Smooth muscle cell (in vitro differentiated cells): ENCODE measurements at regions not wholly inside any gene's neighbourhood (a gene's known extent, or its start where the extent isn't known, plus 50 kb on each side); places are given as distances from the start of the nearest gene placed in this dataset.

Experiments used
- DNase-seq: peaks from one replicate; lab custom pipeline; 2025; ENCODE audit not compliant: unreplicated experiment; lab: John Stamatoyannopoulos, UW
- H2AFZ ChIP-seq: fragments of 200-600 bp; sonication (generic); 2 replicates; pipeline ENCODE4 v1.6.0; 2016; ENCODE audit warnings: antibody characterized with exemption, low read depth, mild to moderate bottlenecking
- H3F3A ChIP-seq: fragments of 200-600 bp; sonication (generic); 2 replicates; pipeline ENCODE4 v1.6.0; 2017; ENCODE audit warnings: antibody characterized with exemption, low read depth
- H3K27ac ChIP-seq: fragments of 200-600 bp; sonication (generic); 2 replicates; pipeline ENCODE4 v1.5.1; 2016; ENCODE audit warnings: low read depth, mild to moderate bottlenecking
- H3K27me3 ChIP-seq: fragments of 200-600 bp; sonication (generic); 2 replicates; pipeline ENCODE4 v1.6.1; 2016; ENCODE audit warnings: low read depth, mild to moderate bottlenecking
- H3K36me3 ChIP-seq: fragments of 200-600 bp; sonication (generic); 2 replicates; pipeline ENCODE4 v1.5.1; 2016; ENCODE audit warnings: low read depth
- H3K4me1 ChIP-seq: fragments of 200-600 bp; sonication (generic); 2 replicates; pipeline ENCODE4 v1.5.1; 2016; ENCODE audit warnings: low read depth
- H3K4me2 ChIP-seq: fragments of 200-600 bp; sonication (generic); 2 replicates; pipeline ENCODE4 v1.6.0; 2016; ENCODE audit warnings: mild to moderate bottlenecking
- H3K4me3 ChIP-seq: fragments of 200-600 bp; sonication (generic); 2 replicates; pipeline ENCODE4 v1.5.1; 2016; ENCODE audit warnings: mild to moderate bottlenecking
- H3K79me2 ChIP-seq: fragments of 200-600 bp; sonication (generic); 2 replicates; pipeline ENCODE4 v1.6.0; 2016; ENCODE audit warnings: low read depth, mild to moderate bottlenecking
- H3K9ac ChIP-seq: fragments of 200-600 bp; sonication (generic); 2 replicates; pipeline ENCODE4 v1.6.0; 2016; ENCODE audit warnings: low read depth
- H3K9me3 ChIP-seq: fragments of 200-600 bp; sonication (generic); replicated peaks from 2 replicates; pipeline ENCODE4 v1.5.1; 2016; ENCODE audit warnings: low read depth
- H4K20me1 ChIP-seq: fragments of 200-600 bp; sonication (generic); 2 replicates; pipeline ENCODE4 v1.6.0; 2016; ENCODE audit warnings: low read depth
- CTCF ChIP-seq: fragments of 200-600 bp; sonication (generic); IDR thresholded peaks from 2 replicates; pipeline ENCODE4 v1.5.1; 2017; ENCODE audit warnings: borderline replicate concordance, mild to moderate bottlenecking, antibody characterized with exemption; ENCODE audit not compliant: insufficient read depth, poor library complexity, severe bottlenecking
- WGBS: methylation state at CpG from one replicate; pipeline ENCODE4 v1.1.7; 2016; ENCODE audit warnings: low lambda C conversion rate; 5-methylcytosine and 5-hydroxymethylcytosine counted together

- Histone ChIP-seq H3K9me3 (no peaks in the 10 kb centered on the region), H3F3A (peaks cover 15% of the 10 kb centered on the region), H3K27me3 (no peaks in the 10 kb centered on the region), H4K20me1 (no peaks in the 10 kb centered on the region), H3K4me1 (peaks cover 7% of the 10 kb centered on the region), H3K4me3 (no peak overlapping the region), H3K79me2 (no peaks in the 10 kb centered on the region), H2AFZ (peak overlapping the region; percentile 74), H3K36me3 (no peaks in the 10 kb centered on the region), H3K27ac (peak overlapping the region; percentile 45), H3K4me2 (peak overlapping the region; percentile 74), H3K9ac (no peak overlapping the region)
- TF ChIP-seq CTCF, result no peak
- no peak for DNase-seq
- WGBS, result 53% methylated on average over 5 of the region's 5 CpGs
These were observed 404.5 kb upstream of the ADAMTS5 start for GRCh38 chr21:27371115-27371974.

GRCh38 chr21:27369978-27370571 lies 403.2 kb upstream of the ADAMTS5 start:
- peaks cover 23% of the 10 kb centered on the region for H3F3A ChIP-seq
- H2AFZ ChIP-seq, result no peak overlapping the region
- no peak overlapping the region for H3K9ac ChIP-seq
- H3K4me1 ChIP-seq, result peaks cover 14% of the 10 kb centered on the region
- H3K27me3 ChIP-seq, result no peaks in the 10 kb centered on the region
- 99% methylated on average over 3 of the region's 3 CpGs for WGBS
- no peak for TF ChIP-seq CTCF
- H3K4me2 ChIP-seq, result no peak overlapping the region
- no peaks in the 10 kb centered on the region for H3K79me2 ChIP-seq
- no peak for DNase-seq
- no peaks in the 10 kb centered on the region for H4K20me1 ChIP-seq
- H3K36me3 ChIP-seq, result no peaks in the 10 kb centered on the region
- no peaks in the 10 kb centered on the region for H3K9me3 ChIP-seq
- H3K4me3 ChIP-seq, result no peak overlapping the region
- no peak overlapping the region for H3K27ac ChIP-seq

- Histone ChIP-seq H3K79me2 (no peaks in the 10 kb centered on the region), H3K4me3 (no peak overlapping the region), H3K4me2 (no peak overlapping the region), H3F3A (peaks cover 23% of the 10 kb centered on the region), H3K4me1 (peaks cover 14% of the 10 kb centered on the region), H3K9ac (no peak overlapping the region), H3K27me3 (no peaks in the 10 kb centered on the region), H3K27ac (no peak overlapping the region), H4K20me1 (no peaks in the 10 kb centered on the region), H2AFZ (no peak overlapping the region), H3K9me3 (no peaks in the 10 kb centered on the region), H3K36me3 (no peaks in the 10 kb centered on the region)
- TF ChIP-seq CTCF, result no peak
- no peak for DNase-seq
- WGBS, result 91% methylated on average over 2 of the region's 2 CpGs
These were observed 402.3 kb upstream of the ADAMTS5 start for GRCh38 chr21:27369234-27369633.
